GM23338 (cell line): ENCODE measurements at regions not wholly inside any gene's neighbourhood (a gene's known extent, or its start where the extent isn't known, plus 50 kb on each side); places are given as distances from the start of the nearest gene placed in this dataset.

Experiments
- CREB1 ChIP-seq: fragments of 250-450 bp; sonication (Bioruptor Pico); IDR thresholded peaks from 2 replicates; pipeline ENCODE4 v1.5.0; 2020; ENCODE audit warnings: low read depth, mild to moderate bottlenecking, moderate library complexity
- EZH2 ChIP-seq: fragments of 200-600 bp; sonication (generic); IDR thresholded peaks from one replicate; pipeline ENCODE4 v1.8.0; 2017; ENCODE audit warnings: antibody characterized with exemption, mild to moderate bottlenecking, low read depth; ENCODE audit not compliant: unreplicated experiment
- EZH2phosphoT487 ChIP-seq: fragments of 200-600 bp; sonication (generic); IDR thresholded peaks from one replicate; pipeline ENCODE4 v1.8.1; 2018; ENCODE audit warnings: antibody characterized with exemption; ENCODE audit not compliant: unreplicated experiment
- JUNB ChIP-seq: IDR thresholded peaks from one replicate; pipeline ENCODE4 v1.6.1; 2016; ENCODE audit warnings: antibody characterized with exemption; ENCODE audit not compliant: unreplicated experiment
- NANOG ChIP-seq: IDR thresholded peaks from 2 replicates; pipeline ENCODE4 v1.6.1; 2016; ENCODE audit warnings: antibody characterized with exemption, borderline replicate concordance
- POLR2AphosphoS5 ChIP-seq: IDR thresholded peaks from 2 replicates; pipeline ENCODE4 v1.6.1; 2016; ENCODE audit warnings: antibody characterized with exemption, low read depth
- STAT1 ChIP-seq: IDR thresholded peaks from one replicate; pipeline ENCODE4 v1.6.1; 2016; ENCODE audit warnings: antibody characterized with exemption; ENCODE audit not compliant: unreplicated experiment
- ZNF114 ChIP-seq: fragments of 250-450 bp; sonication (Bioruptor Pico); IDR thresholded peaks from 2 replicates; pipeline ENCODE4 v1.5.0; 2020; ENCODE audit warnings: mild to moderate bottlenecking, moderate library complexity
- ZNF331 ChIP-seq: fragments of 250-450 bp; sonication (Bioruptor Pico); IDR thresholded peaks from 2 replicates; pipeline ENCODE4 v1.5.0; 2020; ENCODE audit warnings: low read depth, mild to moderate bottlenecking, moderate library complexity
- TF ChIP-seq, protein P1 (sequence below), 2 experiments: fragments of 200-600 bp in 1 of 2; sonication (generic) in 1 of 2; conservative IDR thresholded peaks; 2 replicates each; pipeline versions ENCODE4 v1.5.1 to v1.6.1; 2016 to 2017; ENCODE audit warnings: antibody characterized with exemption in 2 of 2, low read depth in 2 of 2, mild to moderate bottlenecking in 2 of 2, moderate library complexity in 1 of 2
- TF ChIP-seq, protein P2 (sequence below): IDR thresholded peaks from one replicate; pipeline ENCODE4 v1.6.1; 2018; ENCODE audit warnings: antibody characterized with exemption; ENCODE audit not compliant: unreplicated experiment
- TF ChIP-seq, protein P3 (sequence below): IDR thresholded peaks from 2 replicates; pipeline ENCODE4 v1.6.1; 2016; ENCODE audit warnings: antibody characterized with exemption
- TF ChIP-seq, protein P4 (sequence below): fragments of 250-450 bp; sonication (Bioruptor Pico); IDR thresholded peaks from 2 replicates; pipeline ENCODE4 v1.5.0; 2020; ENCODE audit warnings: mild to moderate bottlenecking, moderate library complexity

DNA sequence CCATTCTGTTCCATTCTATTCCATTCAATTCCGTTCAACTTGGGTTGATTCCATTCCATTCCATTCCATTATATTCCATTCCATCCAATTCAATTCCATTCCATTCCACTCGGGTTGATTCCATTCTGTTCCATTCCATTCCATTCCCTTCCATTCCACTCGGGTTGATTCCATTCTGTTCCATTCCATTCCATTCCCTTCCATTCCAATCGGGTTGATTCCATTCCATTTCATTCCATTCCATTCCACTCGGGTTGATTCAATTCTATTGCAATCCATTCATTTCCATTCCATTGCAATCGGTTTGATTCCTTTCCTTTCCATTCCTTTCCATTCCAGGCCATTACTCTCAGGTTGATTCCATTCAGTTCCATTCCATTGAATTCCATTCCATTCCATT lies 1138.4 kb downstream of the RPIA start:
- TF ChIP-seq, protein P1, sequence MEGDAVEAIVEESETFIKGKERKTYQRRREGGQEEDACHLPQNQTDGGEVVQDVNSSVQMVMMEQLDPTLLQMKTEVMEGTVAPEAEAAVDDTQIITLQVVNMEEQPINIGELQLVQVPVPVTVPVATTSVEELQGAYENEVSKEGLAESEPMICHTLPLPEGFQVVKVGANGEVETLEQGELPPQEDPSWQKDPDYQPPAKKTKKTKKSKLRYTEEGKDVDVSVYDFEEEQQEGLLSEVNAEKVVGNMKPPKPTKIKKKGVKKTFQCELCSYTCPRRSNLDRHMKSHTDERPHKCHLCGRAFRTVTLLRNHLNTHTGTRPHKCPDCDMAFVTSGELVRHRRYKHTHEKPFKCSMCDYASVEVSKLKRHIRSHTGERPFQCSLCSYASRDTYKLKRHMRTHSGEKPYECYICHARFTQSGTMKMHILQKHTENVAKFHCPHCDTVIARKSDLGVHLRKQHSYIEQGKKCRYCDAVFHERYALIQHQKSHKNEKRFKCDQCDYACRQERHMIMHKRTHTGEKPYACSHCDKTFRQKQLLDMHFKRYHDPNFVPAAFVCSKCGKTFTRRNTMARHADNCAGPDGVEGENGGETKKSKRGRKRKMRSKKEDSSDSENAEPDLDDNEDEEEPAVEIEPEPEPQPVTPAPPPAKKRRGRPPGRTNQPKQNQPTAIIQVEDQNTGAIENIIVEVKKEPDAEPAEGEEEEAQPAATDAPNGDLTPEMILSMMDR (conservative IDR thresholded peaks at IDR 0.05; ENCODE audit: low read depth in 2 of 2), result no peak
- TF ChIP-seq EZH2phosphoT487 (no peak), EZH2 (no peak), JUNB (no peak), CREB1 (CRISPR knock-in tag) (no peak), STAT1 (no peak), POLR2AphosphoS5 (no peak), ZNF114 (no peak), ZNF331 (CRISPR knock-in tag) (no peak), NANOG (no peak)
- TF ChIP-seq, protein P2, sequence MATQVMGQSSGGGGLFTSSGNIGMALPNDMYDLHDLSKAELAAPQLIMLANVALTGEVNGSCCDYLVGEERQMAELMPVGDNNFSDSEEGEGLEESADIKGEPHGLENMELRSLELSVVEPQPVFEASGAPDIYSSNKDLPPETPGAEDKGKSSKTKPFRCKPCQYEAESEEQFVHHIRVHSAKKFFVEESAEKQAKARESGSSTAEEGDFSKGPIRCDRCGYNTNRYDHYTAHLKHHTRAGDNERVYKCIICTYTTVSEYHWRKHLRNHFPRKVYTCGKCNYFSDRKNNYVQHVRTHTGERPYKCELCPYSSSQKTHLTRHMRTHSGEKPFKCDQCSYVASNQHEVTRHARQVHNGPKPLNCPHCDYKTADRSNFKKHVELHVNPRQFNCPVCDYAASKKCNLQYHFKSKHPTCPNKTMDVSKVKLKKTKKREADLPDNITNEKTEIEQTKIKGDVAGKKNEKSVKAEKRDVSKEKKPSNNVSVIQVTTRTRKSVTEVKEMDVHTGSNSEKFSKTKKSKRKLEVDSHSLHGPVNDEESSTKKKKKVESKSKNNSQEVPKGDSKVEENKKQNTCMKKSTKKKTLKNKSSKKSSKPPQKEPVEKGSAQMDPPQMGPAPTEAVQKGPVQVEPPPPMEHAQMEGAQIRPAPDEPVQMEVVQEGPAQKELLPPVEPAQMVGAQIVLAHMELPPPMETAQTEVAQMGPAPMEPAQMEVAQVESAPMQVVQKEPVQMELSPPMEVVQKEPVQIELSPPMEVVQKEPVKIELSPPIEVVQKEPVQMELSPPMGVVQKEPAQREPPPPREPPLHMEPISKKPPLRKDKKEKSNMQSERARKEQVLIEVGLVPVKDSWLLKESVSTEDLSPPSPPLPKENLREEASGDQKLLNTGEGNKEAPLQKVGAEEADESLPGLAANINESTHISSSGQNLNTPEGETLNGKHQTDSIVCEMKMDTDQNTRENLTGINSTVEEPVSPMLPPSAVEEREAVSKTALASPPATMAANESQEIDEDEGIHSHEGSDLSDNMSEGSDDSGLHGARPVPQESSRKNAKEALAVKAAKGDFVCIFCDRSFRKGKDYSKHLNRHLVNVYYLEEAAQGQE, result no peak
- TF ChIP-seq, protein P3, sequence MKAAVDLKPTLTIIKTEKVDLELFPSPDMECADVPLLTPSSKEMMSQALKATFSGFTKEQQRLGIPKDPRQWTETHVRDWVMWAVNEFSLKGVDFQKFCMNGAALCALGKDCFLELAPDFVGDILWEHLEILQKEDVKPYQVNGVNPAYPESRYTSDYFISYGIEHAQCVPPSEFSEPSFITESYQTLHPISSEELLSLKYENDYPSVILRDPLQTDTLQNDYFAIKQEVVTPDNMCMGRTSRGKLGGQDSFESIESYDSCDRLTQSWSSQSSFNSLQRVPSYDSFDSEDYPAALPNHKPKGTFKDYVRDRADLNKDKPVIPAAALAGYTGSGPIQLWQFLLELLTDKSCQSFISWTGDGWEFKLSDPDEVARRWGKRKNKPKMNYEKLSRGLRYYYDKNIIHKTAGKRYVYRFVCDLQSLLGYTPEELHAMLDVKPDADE, result no peak
- TF ChIP-seq, protein P4, sequence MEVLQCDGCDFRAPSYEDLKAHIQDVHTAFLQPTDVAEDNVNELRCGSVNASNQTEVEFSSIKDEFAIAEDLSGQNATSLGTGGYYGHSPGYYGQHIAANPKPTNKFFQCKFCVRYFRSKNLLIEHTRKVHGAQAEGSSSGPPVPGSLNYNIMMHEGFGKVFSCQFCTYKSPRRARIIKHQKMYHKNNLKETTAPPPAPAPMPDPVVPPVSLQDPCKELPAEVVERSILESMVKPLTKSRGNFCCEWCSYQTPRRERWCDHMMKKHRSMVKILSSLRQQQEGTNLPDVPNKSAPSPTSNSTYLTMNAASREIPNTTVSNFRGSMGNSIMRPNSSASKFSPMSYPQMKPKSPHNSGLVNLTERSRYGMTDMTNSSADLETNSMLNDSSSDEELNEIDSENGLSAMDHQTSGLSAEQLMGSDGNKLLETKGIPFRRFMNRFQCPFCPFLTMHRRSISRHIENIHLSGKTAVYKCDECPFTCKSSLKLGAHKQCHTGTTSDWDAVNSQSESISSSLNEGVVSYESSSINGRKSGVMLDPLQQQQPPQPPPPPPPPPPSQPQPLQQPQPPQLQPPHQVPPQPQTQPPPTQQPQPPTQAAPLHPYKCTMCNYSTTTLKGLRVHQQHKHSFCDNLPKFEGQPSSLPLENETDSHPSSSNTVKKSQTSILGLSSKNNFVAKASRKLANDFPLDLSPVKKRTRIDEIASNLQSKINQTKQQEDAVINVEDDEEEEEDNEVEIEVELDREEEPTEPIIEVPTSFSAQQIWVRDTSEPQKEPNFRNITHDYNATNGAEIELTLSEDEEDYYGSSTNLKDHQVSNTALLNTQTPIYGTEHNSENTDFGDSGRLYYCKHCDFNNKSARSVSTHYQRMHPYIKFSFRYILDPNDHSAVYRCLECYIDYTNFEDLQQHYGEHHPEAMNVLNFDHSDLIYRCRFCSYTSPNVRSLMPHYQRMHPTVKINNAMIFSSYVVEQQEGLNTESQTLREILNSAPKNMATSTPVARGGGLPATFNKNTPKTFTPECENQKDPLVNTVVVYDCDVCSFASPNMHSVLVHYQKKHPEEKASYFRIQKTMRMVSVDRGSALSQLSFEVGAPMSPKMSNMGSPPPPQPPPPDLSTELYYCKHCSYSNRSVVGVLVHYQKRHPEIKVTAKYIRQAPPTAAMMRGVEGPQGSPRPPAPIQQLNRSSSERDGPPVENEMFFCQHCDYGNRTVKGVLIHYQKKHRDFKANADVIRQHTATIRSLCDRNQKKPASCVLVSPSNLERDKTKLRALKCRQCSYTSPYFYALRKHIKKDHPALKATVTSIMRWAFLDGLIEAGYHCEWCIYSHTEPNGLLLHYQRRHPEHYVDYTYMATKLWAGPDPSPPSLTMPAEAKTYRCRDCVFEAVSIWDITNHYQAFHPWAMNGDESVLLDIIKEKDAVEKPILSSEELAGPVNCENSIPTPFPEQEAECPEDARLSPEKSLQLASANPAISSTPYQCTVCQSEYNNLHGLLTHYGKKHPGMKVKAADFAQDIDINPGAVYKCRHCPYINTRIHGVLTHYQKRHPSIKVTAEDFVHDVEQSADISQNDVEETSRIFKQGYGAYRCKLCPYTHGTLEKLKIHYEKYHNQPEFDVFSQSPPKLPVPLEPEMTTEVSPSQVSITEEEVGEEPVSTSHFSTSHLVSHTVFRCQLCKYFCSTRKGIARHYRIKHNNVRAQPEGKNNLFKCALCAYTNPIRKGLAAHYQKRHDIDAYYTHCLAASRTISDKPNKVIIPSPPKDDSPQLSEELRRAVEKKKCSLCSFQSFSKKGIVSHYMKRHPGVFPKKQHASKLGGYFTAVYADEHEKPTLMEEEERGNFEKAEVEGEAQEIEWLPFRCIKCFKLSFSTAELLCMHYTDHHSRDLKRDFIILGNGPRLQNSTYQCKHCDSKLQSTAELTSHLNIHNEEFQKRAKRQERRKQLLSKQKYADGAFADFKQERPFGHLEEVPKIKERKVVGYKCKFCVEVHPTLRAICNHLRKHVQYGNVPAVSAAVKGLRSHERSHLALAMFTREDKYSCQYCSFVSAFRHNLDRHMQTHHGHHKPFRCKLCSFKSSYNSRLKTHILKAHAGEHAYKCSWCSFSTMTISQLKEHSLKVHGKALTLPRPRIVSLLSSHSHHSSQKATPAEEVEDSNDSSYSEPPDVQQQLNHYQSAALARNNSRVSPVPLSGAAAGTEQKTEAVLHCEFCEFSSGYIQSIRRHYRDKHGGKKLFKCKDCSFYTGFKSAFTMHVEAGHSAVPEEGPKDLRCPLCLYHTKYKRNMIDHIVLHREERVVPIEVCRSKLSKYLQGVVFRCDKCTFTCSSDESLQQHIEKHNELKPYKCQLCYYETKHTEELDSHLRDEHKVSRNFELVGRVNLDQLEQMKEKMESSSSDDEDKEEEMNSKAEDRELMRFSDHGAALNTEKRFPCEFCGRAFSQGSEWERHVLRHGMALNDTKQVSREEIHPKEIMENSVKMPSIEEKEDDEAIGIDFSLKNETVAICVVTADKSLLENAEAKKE, result no peak
